SK-N-SH (cell line): ENCODE measurements at regions not wholly inside any gene's neighbourhood (a gene's known extent, or its start where the extent isn't known, plus 50 kb on each side); places are given as distances from the start of the nearest gene placed in this dataset.

Experiments
- CTCF ChIA-PET: fragments of 300-600, 350-600 bp; formaldehyde crosslinking; extraction: SDS; loops from one replicate; lab custom pipeline; 2021; lab: Yijun Ruan, JAX
- POLR2A ChIA-PET: fragments of 350-600 bp; sonication (Branson Sonifier 250); formaldehyde crosslinking; extraction: SDS; loops from one replicate; lab custom pipeline; 2020; ENCODE audit warnings: antibody characterized with exemption, inconsistent platforms; lab: Yijun Ruan, JAX
- DNase-seq: peaks from one replicate; pipeline ENCODE4 v3.0.0; 2012
- H2AFZ ChIP-seq: fragments of 200-600 bp; sonication (generic); 2 replicates; pipeline ENCODE4 v1.8.1; 2016; ENCODE audit warnings: antibody characterized with exemption, mild to moderate bottlenecking, low read depth
- H3F3A ChIP-seq: fragments of 200-600 bp; sonication (generic); replicated peaks from 2 replicates; pipeline ENCODE3; 2016; ENCODE audit warnings: antibody characterized with exemption, mild to moderate bottlenecking; ENCODE audit not compliant: insufficient read depth
- H3K27ac ChIP-seq, 2 experiments: fragments of 200-500 bp in 1 of 2; fragments of 200-600 bp in 1 of 2; sonication (Bioruptor generic) in 1 of 2; sonication (generic), shearing (Covaris generic) in 1 of 2; 2 replicates each; pipeline versions ENCODE4 v1.5.1 to v1.6.1; 2014 to 2016; ENCODE audit warnings: low read depth in 2 of 2, inconsistent platforms in 1 of 2, low read length in 1 of 2, mild to moderate bottlenecking in 1 of 2, mixed read lengths in 1 of 2
- H3K27me3 ChIP-seq: fragments of 200-600 bp; sonication (generic), shearing (Covaris generic); 2 replicates; pipeline ENCODE4 v1.6.1; 2016; ENCODE audit warnings: mixed run types; ENCODE audit not compliant: insufficient read depth
- H3K36me3 ChIP-seq, 2 experiments: fragments of 200-500 bp in 1 of 2; fragments of 200-600 bp in 1 of 2; sonication (Bioruptor generic) in 1 of 2; sonication (generic) in 1 of 2; replicated peaks in 1 of 2; 2 replicates each; pipeline versions ENCODE3 to v1.5.1; 2014 to 2016; ENCODE audit warnings: low read length in 1 of 2, mild to moderate bottlenecking in 1 of 2; ENCODE audit not compliant: insufficient read depth in 2 of 2, control insufficient read depth in 1 of 2
- H3K4me1 ChIP-seq, 2 experiments: fragments of 200-500 bp in 1 of 2; fragments of 200-600 bp in 1 of 2; sonication (Bioruptor generic) in 1 of 2; sonication (generic), shearing (Covaris generic) in 1 of 2; 2 replicates each; pipeline versions ENCODE4 v1.5.1 to v1.6.1; 2014 to 2016; ENCODE audit warnings: low read depth in 1 of 2, low read length in 1 of 2, mixed run types in 1 of 2; ENCODE audit not compliant: insufficient read depth in 2 of 2, control insufficient read depth in 1 of 2
- H3K4me2 ChIP-seq: fragments of 200-600 bp; sonication (generic), shearing (Covaris generic); 2 replicates; pipeline ENCODE4 v1.6.1; 2017; ENCODE audit warnings: mixed run types
- H3K4me3 ChIP-seq, 2 experiments: fragments of 200-500 bp in 1 of 2; fragments of 200-600 bp in 1 of 2; sonication (Bioruptor generic) in 1 of 2; sonication (generic), shearing (Covaris generic) in 1 of 2; 2 replicates each; pipeline versions ENCODE4 v1.5.1 to v1.8.1; 2014 to 2016; ENCODE audit warnings: low read depth in 2 of 2, inconsistent platforms in 1 of 2, low read length in 1 of 2, mild to moderate bottlenecking in 1 of 2, mixed read lengths in 1 of 2, moderate library complexity in 1 of 2
- H3K79me2 ChIP-seq: fragments of 200-600 bp; sonication (generic); 2 replicates; pipeline ENCODE4 v1.8.1; 2017; ENCODE audit warnings: mild to moderate bottlenecking; ENCODE audit not compliant: insufficient read depth
- H3K9ac ChIP-seq: fragments of 200-600 bp; sonication (generic); 2 replicates; pipeline ENCODE4 v1.6.1; 2017; ENCODE audit warnings: mixed run types
- H3K9me2 ChIP-seq: fragments of 200-600 bp; sonication (generic); 2 replicates; pipeline ENCODE4 v1.6.1; 2017; ENCODE audit warnings: mixed run types
- H3K9me3 ChIP-seq: fragments of 200-600 bp; sonication (generic); 2 replicates; pipeline ENCODE4 v1.6.1; 2017; ENCODE audit warnings: mixed run types, mild to moderate bottlenecking, moderate library complexity
- H4K20me1 ChIP-seq: fragments of 200-600 bp; sonication (generic); 2 replicates; pipeline ENCODE4 v1.6.1; 2017; ENCODE audit warnings: mild to moderate bottlenecking, mixed run types; ENCODE audit not compliant: insufficient read depth
- CHD2 ChIP-seq: fragments of 150-350 bp; IDR thresholded peaks from 2 replicates; pipeline ENCODE4 v1.6.1; 2018; ENCODE audit warnings: low read length; ENCODE audit not compliant: partially characterized antibody
- CTCF ChIP-seq: fragments of 200-600 bp; sonication (generic); IDR thresholded peaks from 2 replicates; pipeline ENCODE4 v1.6.1; 2017; ENCODE audit warnings: antibody characterized with exemption, mild to moderate bottlenecking, moderate library complexity
- EP300 ChIP-seq, 2 experiments: IDR thresholded peaks; 2 replicates each; pipeline versions ENCODE4 v1.4.0 to v1.6.1; 2012; ENCODE audit warnings: borderline replicate concordance in 1 of 2, low read depth in 1 of 2, low read length in 1 of 2
- EZH2phosphoT487 ChIP-seq: fragments of 200-600 bp; sonication (generic); IDR thresholded peaks from 2 replicates; pipeline ENCODE4 v1.6.1; 2017; ENCODE audit warnings: low read depth, mixed run types, mild to moderate bottlenecking, antibody characterized with exemption, moderate library complexity, borderline replicate concordance
- FOXJ3 ChIP-seq: sonication (generic); formaldehyde crosslinking; IDR thresholded peaks from 2 replicates; pipeline ENCODE4 v1.5.1; 2020; ENCODE audit warnings: mild to moderate bottlenecking, missing genetic modification reagents
- GABPA ChIP-seq: IDR thresholded peaks from 2 replicates; pipeline ENCODE4 v1.4.0; 2012; ENCODE audit warnings: low read depth, mild to moderate bottlenecking
- MAX ChIP-seq: IDR thresholded peaks from 2 replicates; pipeline ENCODE4 v1.4.0; 2012; ENCODE audit warnings: low read depth
- MEF2A ChIP-seq: IDR thresholded peaks from 2 replicates; pipeline ENCODE4 v1.4.0; 2012; ENCODE audit warnings: low read depth, borderline replicate concordance
- MXI1 ChIP-seq: IDR thresholded peaks from 2 replicates; pipeline ENCODE4 v1.6.1; 2012; ENCODE audit warnings: mild to moderate bottlenecking, low read depth, low read length, improper control_type of control experiment
- POLR2AphosphoS5 ChIP-seq: IDR thresholded peaks from 2 replicates; pipeline ENCODE4 v1.6.1; 2012; ENCODE audit warnings: low read depth, low read length
- RAD21 ChIP-seq: IDR thresholded peaks from 2 replicates; pipeline ENCODE4 v1.6.1; 2012; ENCODE audit warnings: mild to moderate bottlenecking, low read length
- RCOR1 ChIP-seq: fragments of 150-350 bp; IDR thresholded peaks from 2 replicates; pipeline ENCODE4 v1.6.1; 2017; ENCODE audit warnings: antibody characterized with exemption, low read length
- REST ChIP-seq: IDR thresholded peaks from 2 replicates; pipeline ENCODE4 v1.6.1; 2012; ENCODE audit warnings: mild to moderate bottlenecking, low read depth, low read length, moderate library complexity
- RFX5 ChIP-seq: IDR thresholded peaks from 2 replicates; pipeline ENCODE4 v1.6.1; 2012; ENCODE audit warnings: mild to moderate bottlenecking, improper control_type of control experiment, low read length
- SIN3A ChIP-seq: IDR thresholded peaks from 2 replicates; pipeline ENCODE4 v1.6.1; 2012; ENCODE audit warnings: low read depth, mild to moderate bottlenecking, low read length, moderate library complexity, borderline replicate concordance
- SMC3 ChIP-seq: IDR thresholded peaks from 2 replicates; pipeline ENCODE4 v1.6.1; 2012; ENCODE audit warnings: low read depth, low read length, improper control_type of control experiment
- TCF12 ChIP-seq: IDR thresholded peaks from 2 replicates; pipeline ENCODE4 v1.4.0; 2012
- USF1 ChIP-seq: IDR thresholded peaks from 2 replicates; pipeline ENCODE4 v1.4.0; 2012; ENCODE audit warnings: low read depth, borderline replicate concordance
- USF2 ChIP-seq: fragments of 150-350 bp; IDR thresholded peaks from 2 replicates; pipeline ENCODE4 v1.6.1; 2017; ENCODE audit warnings: antibody characterized with exemption, low read length, low read depth, borderline replicate concordance
- YY1 ChIP-seq: IDR thresholded peaks from 2 replicates; pipeline ENCODE4 v1.4.0; 2012; ENCODE audit warnings: low read depth, mild to moderate bottlenecking
- WGBS: methylation state at CpG from one replicate; pipeline ENCODE4 v1.1.6; 2017; ENCODE audit warnings: low lambda C conversion rate; 5-methylcytosine and 5-hydroxymethylcytosine counted together

GRCh38 chr13:83190020-83190419 lies 692.3 kb downstream of the SLITRK1 start:
- Histone ChIP-seq H3K36me3 (no peaks in the 10 kb centered on the region), H4K20me1 (no peaks in the 10 kb centered on the region), H3K4me2 (no peak overlapping the region), H3K9me2 (no peaks in the 10 kb centered on the region), H3K79me2 (no peaks in the 10 kb centered on the region), H3K9ac (no peak overlapping the region), H3K27ac (no peak overlapping the region), H3K4me1 (no peaks in the 10 kb centered on the region), H2AFZ (no peak overlapping the region), H3K4me3 (no peak overlapping the region), H3K27me3 (no peaks in the 10 kb centered on the region), H3K9me3 (no peaks in the 10 kb centered on the region; the same call in 1 of the 2 replicates), H3F3A (no peaks in the 10 kb centered on the region)
- TF ChIP-seq CTCF, result no peak
- no peak for TF ChIP-seq SIN3A
- no peak for TF ChIP-seq FOXJ3 (CRISPR knock-in tag)
- no peak for TF ChIP-seq POLR2AphosphoS5
- TF ChIP-seq RAD21, result no peak
- no peak for TF ChIP-seq TCF12
- no peak for TF ChIP-seq USF1
- no peak for TF ChIP-seq MXI1
- no peak for TF ChIP-seq EP300 (IDR thresholded peaks at IDR 0.05; ENCODE audit: borderline replicate concordance in 1 of 2, low read depth in 1 of 2, low read length in 1 of 2)
- no peak for TF ChIP-seq RFX5
- no peak for TF ChIP-seq SMC3
- TF ChIP-seq EZH2phosphoT487, result no peak
- TF ChIP-seq GABPA, result no peak
- no peak for TF ChIP-seq YY1
- no peak for TF ChIP-seq MAX
- TF ChIP-seq MEF2A, result no peak
- CTCF ChIA-PET, result no interaction called here
- no peak for DNase-seq
- POLR2A ChIA-PET, result no interaction called here
- WGBS, result 2% methylated on average over 3 of the region's 3 CpGs

GRCh38 chr13:83184819-83185218 lies 697.5 kb downstream of the SLITRK1 start:
- no peak overlapping the region for H3K4me3 ChIP-seq
- H2AFZ ChIP-seq, result no peak overlapping the region
- no peaks in the 10 kb centered on the region for H3K27me3 ChIP-seq
- H3K9me2 ChIP-seq, result no peaks in the 10 kb centered on the region
- no peaks in the 10 kb centered on the region for H4K20me1 ChIP-seq
- no peaks in the 10 kb centered on the region for H3K79me2 ChIP-seq
- H3K36me3 ChIP-seq, result no peaks in the 10 kb centered on the region
- no peaks in the 10 kb centered on the region for H3K4me1 ChIP-seq
- CTCF ChIA-PET, result no interaction called here
- no peak for DNase-seq
- H3F3A ChIP-seq, result no peaks in the 10 kb centered on the region
- no peaks in the 10 kb centered on the region; the same call in 1 of the 2 replicates for H3K9me3 ChIP-seq
- H3K9ac ChIP-seq, result no peak overlapping the region
- POLR2A ChIA-PET, result no interaction called here
- H3K27ac ChIP-seq, result no peak overlapping the region
- 46% methylated on average over 2 of the region's 2 CpGs for WGBS
- H3K4me2 ChIP-seq, result no peak overlapping the region
- no peak for TF ChIP-seq REST
- no peak for TF ChIP-seq USF1
- TF ChIP-seq SMC3, result no peak
- no peak for TF ChIP-seq USF2
- TF ChIP-seq TCF12, result no peak
- no peak for TF ChIP-seq RCOR1
- no peak for TF ChIP-seq CHD2
